Panc1 (cell line): ENCODE measurements at regions not wholly inside any gene's neighbourhood (a gene's known extent, or its start where the extent isn't known, plus 50 kb on each side); places are given as distances from the start of the nearest gene placed in this dataset.

Source experiments
- POLR2AphosphoS5 ChIP-seq: IDR thresholded peaks from 2 replicates; pipeline ENCODE4 v1.6.1; 2012; ENCODE audit warnings: mild to moderate bottlenecking, low read depth, low read length, moderate library complexity
- SIN3A ChIP-seq: IDR thresholded peaks from 2 replicates; pipeline ENCODE4 v1.6.1; 2012; ENCODE audit warnings: low read depth, mild to moderate bottlenecking, low read length, moderate library complexity, borderline replicate concordance; ENCODE audit not compliant: insufficient read depth
- TF ChIP-seq, protein P1 (sequence below): fragments of 450-650 bp; IDR thresholded peaks from 2 replicates; pipeline ENCODE4 v1.5.1; 2017; ENCODE audit warnings: mild to moderate bottlenecking

DNA sequence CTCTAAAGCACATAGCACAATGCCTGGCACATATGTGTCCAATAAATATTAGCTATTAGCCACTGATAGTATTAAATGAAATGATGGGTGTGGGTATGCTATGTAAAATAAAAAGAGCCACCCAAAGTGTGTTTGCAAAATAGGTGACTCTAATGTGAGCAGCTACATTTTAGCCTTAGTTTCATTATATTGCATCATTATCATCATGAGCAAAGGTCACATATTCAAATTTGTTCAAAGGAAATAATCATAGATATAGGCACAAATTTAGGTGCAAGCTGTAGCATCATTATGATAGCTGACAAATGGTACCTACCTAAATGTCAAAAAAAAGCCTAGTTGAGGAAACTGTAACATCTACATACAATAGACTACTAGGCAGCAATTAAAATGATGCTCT is 373.9 kb upstream of the FGF13 start:
- TF ChIP-seq, protein P1, sequence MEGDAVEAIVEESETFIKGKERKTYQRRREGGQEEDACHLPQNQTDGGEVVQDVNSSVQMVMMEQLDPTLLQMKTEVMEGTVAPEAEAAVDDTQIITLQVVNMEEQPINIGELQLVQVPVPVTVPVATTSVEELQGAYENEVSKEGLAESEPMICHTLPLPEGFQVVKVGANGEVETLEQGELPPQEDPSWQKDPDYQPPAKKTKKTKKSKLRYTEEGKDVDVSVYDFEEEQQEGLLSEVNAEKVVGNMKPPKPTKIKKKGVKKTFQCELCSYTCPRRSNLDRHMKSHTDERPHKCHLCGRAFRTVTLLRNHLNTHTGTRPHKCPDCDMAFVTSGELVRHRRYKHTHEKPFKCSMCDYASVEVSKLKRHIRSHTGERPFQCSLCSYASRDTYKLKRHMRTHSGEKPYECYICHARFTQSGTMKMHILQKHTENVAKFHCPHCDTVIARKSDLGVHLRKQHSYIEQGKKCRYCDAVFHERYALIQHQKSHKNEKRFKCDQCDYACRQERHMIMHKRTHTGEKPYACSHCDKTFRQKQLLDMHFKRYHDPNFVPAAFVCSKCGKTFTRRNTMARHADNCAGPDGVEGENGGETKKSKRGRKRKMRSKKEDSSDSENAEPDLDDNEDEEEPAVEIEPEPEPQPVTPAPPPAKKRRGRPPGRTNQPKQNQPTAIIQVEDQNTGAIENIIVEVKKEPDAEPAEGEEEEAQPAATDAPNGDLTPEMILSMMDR = no peak
- TF ChIP-seq POLR2AphosphoS5 (no peak), SIN3A (no peak)
